Sigmoid colon (tissue), 6 donors: ENCODE measurements at regions not wholly inside any gene's neighbourhood (a gene's known extent, or its start where the extent isn't known, plus 50 kb on each side); places are given as distances from the start of the nearest gene placed in this dataset.

Experiments
- DNase-seq: peaks from one replicate; pipeline ENCODE4 v3.0.0-alpha.2; 2019
- H3K27ac ChIP-seq, 4 donors: fragments of 200-600 bp; sonication (generic); one replicate each; pipeline ENCODE4 v1.5.1; 2016 to 2019; ENCODE audit warnings: mild to moderate bottlenecking in 1 of 4
- H3K27me3 ChIP-seq, 3 donors: fragments of 200-600 bp; sonication (generic); one replicate each; pipeline ENCODE4 v1.5.1; 2019; ENCODE audit warnings: mild to moderate bottlenecking in 1 of 3
- H3K36me3 ChIP-seq, 4 donors: fragments of 200-600 bp; sonication (generic); one replicate each; pipeline ENCODE4 v1.5.1; 2016 to 2019
- H3K4me1 ChIP-seq, 4 donors: fragments of 200-600 bp; sonication (generic); one replicate each; pipeline ENCODE4 v1.5.1; 2017 to 2019
- H3K4me3 ChIP-seq, 4 donors: fragments of 200-600 bp; sonication (generic); one replicate each; pipeline ENCODE4 v1.5.1; 2017 to 2019; ENCODE audit warnings: mild to moderate bottlenecking in 2 of 4, moderate library complexity in 1 of 4
- H3K9me3 ChIP-seq, 4 donors: fragments of 200-600 bp in 3 of 4; sonication (generic) in 3 of 4; one replicate each; pipeline versions ENCODE4 v1.5.1 to v1.6.1; 2013 to 2019
- EP300 ChIP-seq, 4 donors: sonication (generic); formaldehyde crosslinking; IDR thresholded peaks; one replicate each; pipeline ENCODE4 v1.6.1; 2017; ENCODE audit warnings: antibody characterized with exemption in 4 of 4
- POLR2A ChIP-seq, 2 donors: fragments of 450-650 bp; IDR thresholded peaks; one replicate each; pipeline ENCODE4 v1.6.1; 2016; ENCODE audit warnings: antibody characterized with exemption in 2 of 2, mild to moderate bottlenecking in 2 of 2, moderate library complexity in 2 of 2
- POLR2AphosphoS5 ChIP-seq, 4 donors: sonication (generic); formaldehyde crosslinking; IDR thresholded peaks; one replicate each; pipeline ENCODE4 v1.6.1; 2017; ENCODE audit warnings: antibody characterized with exemption in 4 of 4
- WGBS, 2 donors: extraction: QIAGEN DNeasy Blood & Tissue Kit; methylation state at CpG; one replicate each; pipeline ENCODE4 v1.1.7; 2013; 5-methylcytosine and 5-hydroxymethylcytosine counted together
- intact Hi-C: fragments of 100-400 bp; cut with DNase I; formaldehyde crosslinking; loops from one replicate; pipeline ENCODE4 v1.15.1; 2023
- TF ChIP-seq, protein P1 (sequence below), 4 experiments: fragments of 450-650 bp in 3 of 4; fragments of 200-600 bp in 1 of 4; IDR thresholded peaks; one replicate each; pipeline ENCODE4 v1.5.1; 2016 to 2019; ENCODE audit warnings: antibody characterized with exemption in 4 of 4, mild to moderate bottlenecking in 3 of 4, moderate library complexity in 2 of 4
- donor health status: healthy with polysubstance abuse.
- donor health status: healthy.

DNA sequence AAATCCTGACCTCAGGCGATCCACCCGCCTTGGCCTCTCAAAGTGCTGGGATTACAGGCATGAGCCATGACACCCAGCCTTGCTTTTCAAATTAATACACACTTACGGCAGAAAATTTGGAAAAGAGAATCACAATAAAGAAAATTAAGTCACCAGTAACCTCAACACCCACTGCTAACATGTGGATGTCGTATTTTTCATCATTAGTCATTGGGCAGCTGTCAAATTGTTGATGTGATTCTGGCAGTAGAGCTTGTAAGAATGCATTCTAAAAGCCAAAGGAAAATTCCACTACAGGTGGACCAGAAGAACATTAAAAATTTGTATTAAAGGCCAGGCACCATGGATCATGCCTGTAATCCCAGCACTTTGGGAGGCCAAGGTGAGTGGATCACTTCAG is 237.3 kb upstream of the TUT7 start:
- intact Hi-C loops: no loop called here
- TF ChIP-seq EP300 (IDR thresholded peaks at IDR 0.05) (no peak), POLR2A (IDR thresholded peaks at IDR 0.05) (no peak), POLR2AphosphoS5 (IDR thresholded peaks at IDR 0.05) (no peak)
- TF ChIP-seq, protein P1, sequence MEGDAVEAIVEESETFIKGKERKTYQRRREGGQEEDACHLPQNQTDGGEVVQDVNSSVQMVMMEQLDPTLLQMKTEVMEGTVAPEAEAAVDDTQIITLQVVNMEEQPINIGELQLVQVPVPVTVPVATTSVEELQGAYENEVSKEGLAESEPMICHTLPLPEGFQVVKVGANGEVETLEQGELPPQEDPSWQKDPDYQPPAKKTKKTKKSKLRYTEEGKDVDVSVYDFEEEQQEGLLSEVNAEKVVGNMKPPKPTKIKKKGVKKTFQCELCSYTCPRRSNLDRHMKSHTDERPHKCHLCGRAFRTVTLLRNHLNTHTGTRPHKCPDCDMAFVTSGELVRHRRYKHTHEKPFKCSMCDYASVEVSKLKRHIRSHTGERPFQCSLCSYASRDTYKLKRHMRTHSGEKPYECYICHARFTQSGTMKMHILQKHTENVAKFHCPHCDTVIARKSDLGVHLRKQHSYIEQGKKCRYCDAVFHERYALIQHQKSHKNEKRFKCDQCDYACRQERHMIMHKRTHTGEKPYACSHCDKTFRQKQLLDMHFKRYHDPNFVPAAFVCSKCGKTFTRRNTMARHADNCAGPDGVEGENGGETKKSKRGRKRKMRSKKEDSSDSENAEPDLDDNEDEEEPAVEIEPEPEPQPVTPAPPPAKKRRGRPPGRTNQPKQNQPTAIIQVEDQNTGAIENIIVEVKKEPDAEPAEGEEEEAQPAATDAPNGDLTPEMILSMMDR (IDR thresholded peaks at IDR 0.05): no peak
- no peak for DNase-seq
- Histone ChIP-seq H3K4me1 (peaks cover 0 to 3% (median 1%) of the 10 kb centered on the region in 4 donors), H3K4me3 (no peak overlapping the region), H3K27me3 (no peaks in the 10 kb centered on the region), H3K27ac (no peak overlapping the region), H3K36me3 (no peaks in the 10 kb centered on the region), H3K9me3 (no peaks in the 10 kb centered on the region)
- 78 to 90% methylated on average over 4 of the region's 4 CpGs for WGBS, 2 donors

DNA sequence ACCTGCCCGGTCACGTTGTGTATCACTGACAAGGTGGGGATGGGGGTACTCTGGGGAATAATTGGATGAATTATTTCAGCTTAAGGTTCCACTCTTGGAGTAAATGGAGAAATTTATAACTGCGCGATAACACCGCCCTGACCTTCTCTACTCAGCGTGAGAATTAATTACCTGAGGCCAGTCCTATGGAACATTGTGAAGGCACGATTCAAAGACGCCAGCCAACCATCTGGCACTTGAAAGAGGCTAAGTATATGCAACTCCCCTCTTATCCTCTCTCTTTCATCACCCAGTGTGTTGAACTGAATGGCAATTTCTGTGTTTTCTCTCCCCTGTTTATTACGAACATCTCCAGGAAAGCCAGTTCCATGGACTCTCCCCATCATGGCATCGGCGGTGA is 235.5 kb upstream of the TUT7 start:
- DNase-seq: no peak
- Histone ChIP-seq H3K4me1 (peaks cover 0 to 16% (median 14%) of the 10 kb centered on the region in 4 donors), H3K27me3 (no peaks in the 10 kb centered on the region), H3K9me3 (no peaks in the 10 kb centered on the region), H3K27ac (no peak overlapping the region), H3K4me3 (no peak overlapping the region), H3K36me3 (no peaks in the 10 kb centered on the region)
- WGBS, 2 donors: 90 to 93% methylated on average over 11 of the region's 11 CpGs
- TF ChIP-seq POLR2A (IDR thresholded peaks at IDR 0.05) (no peak), EP300 (IDR thresholded peaks at IDR 0.05) (no peak), POLR2AphosphoS5 (IDR thresholded peaks at IDR 0.05) (no peak)
- TF ChIP-seq, protein P1 (IDR thresholded peaks at IDR 0.05): no peak
- intact Hi-C loops: no loop called here

DNA sequence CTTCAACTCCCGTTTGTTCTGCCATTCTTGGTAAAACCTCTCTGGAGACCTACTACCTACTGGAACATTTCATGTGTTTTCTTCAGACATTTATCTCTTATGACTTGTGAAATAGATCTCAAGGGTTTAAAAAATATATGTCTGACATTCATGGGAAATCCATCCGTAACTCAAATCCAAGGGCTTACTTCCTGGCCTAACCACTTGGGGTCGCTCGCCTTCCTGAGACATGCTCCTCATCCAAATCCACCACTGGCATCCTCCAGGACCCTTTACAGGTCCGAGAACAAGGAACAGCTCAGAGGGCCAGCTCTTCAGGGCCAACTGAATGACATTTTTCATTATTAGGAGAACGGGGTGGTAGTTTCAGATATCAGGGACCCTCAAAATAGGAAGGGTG is 235.1 kb upstream of the TUT7 start:
- intact Hi-C loops: no loop called here
- TF ChIP-seq, protein P1 (IDR thresholded peaks at IDR 0.05): no peak
- TF ChIP-seq POLR2A (IDR thresholded peaks at IDR 0.05) (no peak), EP300 (IDR thresholded peaks at IDR 0.05) (no peak), POLR2AphosphoS5 (IDR thresholded peaks at IDR 0.05) (no peak)
- no peak overlapping the region for H3K27ac ChIP-seq
- peaks cover 0 to 21% (median 17%) of the 10 kb centered on the region in 4 donors for H3K4me1 ChIP-seq
- no peaks in the 10 kb centered on the region for H3K9me3 ChIP-seq
- no peaks in the 10 kb centered on the region for H3K27me3 ChIP-seq
- no peak for DNase-seq
- no peak overlapping the region for H3K4me3 ChIP-seq
- WGBS, 2 donors: 85 to 88% methylated on average over 6 of the region's 6 CpGs
- no peaks in the 10 kb centered on the region for H3K36me3 ChIP-seq

DNA sequence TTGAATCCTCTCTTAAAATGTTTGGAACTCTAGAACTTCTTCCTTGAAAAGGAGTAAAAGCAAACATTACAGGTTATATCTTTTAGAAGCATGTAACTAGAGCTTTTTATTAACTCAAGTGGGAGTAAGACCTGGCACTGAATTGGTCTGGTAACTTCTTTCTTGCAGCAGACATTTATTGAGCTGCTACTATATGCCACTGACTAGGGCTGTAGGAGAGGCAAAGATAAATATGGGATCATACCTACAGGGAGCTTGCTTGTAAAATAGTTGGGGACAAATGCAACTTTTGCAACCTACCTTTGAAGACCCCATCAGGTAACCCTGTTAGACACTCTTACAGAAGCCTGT is 231.9 kb upstream of the TUT7 start:
- peak overlapping the region in 3 of 4 donors; percentile 23 to 32 (median 31) for H3K4me3 ChIP-seq
- peaks cover 0 to 22% (median 17%) of the 10 kb centered on the region in 4 donors for H3K4me1 ChIP-seq
- H3K27me3 ChIP-seq: no peaks in the 10 kb centered on the region
- H3K9me3 ChIP-seq: no peaks in the 10 kb centered on the region
- peak overlapping the region; percentile 58 to 76 (median 74) for H3K27ac ChIP-seq
- intact Hi-C loops: no loop called here
- DNase-seq: no peak
- TF ChIP-seq POLR2A (IDR thresholded peaks at IDR 0.05) (no peak), EP300 (IDR thresholded peaks at IDR 0.05) (no peak), POLR2AphosphoS5 (IDR thresholded peaks at IDR 0.05) (no peak)
- TF ChIP-seq, protein P1 (IDR thresholded peaks at IDR 0.05): no peak
- no peaks in the 10 kb centered on the region for H3K36me3 ChIP-seq

DNA sequence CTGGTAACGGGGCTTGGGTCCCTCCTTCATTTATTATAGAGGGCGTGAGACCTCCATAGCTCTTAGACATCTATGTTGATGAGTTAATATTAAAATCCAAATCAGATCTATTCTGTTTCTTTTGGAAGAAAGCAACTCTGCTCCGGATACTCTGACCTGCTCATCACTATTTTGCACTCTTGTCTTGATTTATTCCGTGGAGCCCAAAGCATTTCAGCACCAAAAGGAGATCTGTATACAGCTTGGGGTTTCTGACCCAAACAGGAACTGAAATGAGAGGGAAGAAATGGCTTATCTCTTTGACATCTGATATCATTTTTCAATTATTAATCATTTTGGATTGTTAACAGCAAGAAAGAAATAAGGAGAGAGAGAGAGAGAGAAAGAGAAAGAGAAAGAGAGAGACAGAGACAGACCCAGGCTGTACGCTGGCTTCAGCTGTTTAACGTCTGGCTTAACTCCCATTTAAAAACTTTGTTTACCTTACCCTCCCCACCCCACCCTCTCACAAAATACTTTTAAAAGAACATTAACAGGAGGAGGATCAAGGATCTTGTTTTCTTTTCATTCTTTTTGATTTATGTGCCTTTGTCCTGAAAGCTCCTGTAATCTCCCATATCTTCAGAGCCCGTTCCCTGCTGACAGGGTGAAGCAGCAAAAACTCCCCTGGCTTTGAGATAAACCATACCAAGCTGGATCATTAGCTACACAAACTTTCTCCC is 231.4 kb upstream of the TUT7 start:
- 24 to 48% methylated on average over 7 of the region's 7 CpGs for WGBS, 2 donors
- Histone ChIP-seq H3K27ac (peak overlapping the region; percentile 58 to 76 (median 74)), H3K36me3 (no peaks in the 10 kb centered on the region), H3K9me3 (no peaks in the 10 kb centered on the region), H3K4me1 (peaks cover 0 to 28% (median 22%) of the 10 kb centered on the region in 4 donors), H3K27me3 (no peaks in the 10 kb centered on the region), H3K4me3 (peak overlapping the region; percentile 3 to 32 (median 27))
- no peak for TF ChIP-seq EP300 (IDR thresholded peaks at IDR 0.05)
- TF ChIP-seq, protein P1 (IDR thresholded peaks at IDR 0.05): no peak
- TF ChIP-seq POLR2AphosphoS5 (IDR thresholded peaks at IDR 0.05): peak in 3 of 4 donors; percentile 42 to 82 (median 69)
- no peak for TF ChIP-seq POLR2A (IDR thresholded peaks at IDR 0.05)
- intact Hi-C loops: no loop called here
- DNase-seq: no peak
